Stimulated activated effector memory CD8-positive, alpha-beta T cell treated with anti-CD3 and anti-CD28 coated beads, Interleukin-12 subunit alpha, Interleukin-12 subunit beta, amount 100 ng/mL, for 72 hours (primary cell): ENCODE measurements at regions not wholly inside any gene's neighbourhood (a gene's known extent, or its start where the extent isn't known, plus 50 kb on each side); places are given as distances from the start of the nearest gene placed in this dataset.
"Not testable (repeated sequence)": the region's sequence is repeated elsewhere in the genome, so short reads cannot be mapped to it uniquely, and the experiment has no call there.

ENCODE experiments used
- ATAC-seq: fragments of 150-1000 bp; cut with Tn5 transposase; 2 replicates; pipeline ENCODE4 v1.10.0; 2021
- DNase-seq, 2 donors: peaks; one replicate each; pipeline ENCODE4 v3.0.0; 2021 to 2022; ENCODE audit warnings: low spot score in 2 of 2
- H3K27ac Mint-ChIP-seq: one replicate; pipeline ENCODE4 v1.8.0; 2022; ENCODE audit warnings: mild to moderate bottlenecking, mixed read lengths
- H3K36me3 Mint-ChIP-seq: one replicate; pipeline ENCODE4 v1.8.0; 2022; ENCODE audit warnings: mild to moderate bottlenecking, mixed read lengths
- H3K4me1 Mint-ChIP-seq: one replicate; pipeline ENCODE4 v1.8.0; 2022; ENCODE audit warnings: mixed read lengths
- H3K4me3 Mint-ChIP-seq: one replicate; pipeline ENCODE4 v1.8.0; 2022; ENCODE audit warnings: mild to moderate bottlenecking, mixed read lengths
- H3K9me3 Mint-ChIP-seq: one replicate; pipeline ENCODE4 v1.8.0; 2022; ENCODE audit warnings: mixed read lengths

DNA sequence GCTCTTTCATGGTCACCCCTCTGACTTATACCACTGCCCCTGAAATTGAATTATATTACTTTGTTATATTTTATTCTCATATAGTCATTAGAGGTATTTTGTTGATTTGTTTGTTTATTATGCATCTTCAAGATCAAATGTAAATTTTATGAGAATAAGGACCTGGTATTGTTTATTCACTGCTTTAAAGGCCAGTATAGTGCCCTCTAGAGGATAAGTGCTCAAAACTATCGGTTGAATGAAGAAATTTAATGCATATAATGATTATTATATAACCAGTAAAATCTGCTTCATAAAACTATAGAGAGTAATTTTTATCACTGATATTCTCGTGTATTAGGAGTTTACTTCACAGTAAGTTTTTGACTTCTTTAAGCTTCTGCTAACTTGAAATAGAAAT lies 1401.9 kb downstream of the SLITRK1 start:
- DNase-seq (no peak), ATAC-seq (no peak)
- peaks cover 17% of the 10 kb centered on the region for H3K9me3 Mint-ChIP-seq
- no peak overlapping the region for H3K4me3 Mint-ChIP-seq
- no peaks in the 10 kb centered on the region for H3K4me1 Mint-ChIP-seq
- no peak overlapping the region for H3K27ac Mint-ChIP-seq
- no peaks in the 10 kb centered on the region for H3K36me3 Mint-ChIP-seq

DNA sequence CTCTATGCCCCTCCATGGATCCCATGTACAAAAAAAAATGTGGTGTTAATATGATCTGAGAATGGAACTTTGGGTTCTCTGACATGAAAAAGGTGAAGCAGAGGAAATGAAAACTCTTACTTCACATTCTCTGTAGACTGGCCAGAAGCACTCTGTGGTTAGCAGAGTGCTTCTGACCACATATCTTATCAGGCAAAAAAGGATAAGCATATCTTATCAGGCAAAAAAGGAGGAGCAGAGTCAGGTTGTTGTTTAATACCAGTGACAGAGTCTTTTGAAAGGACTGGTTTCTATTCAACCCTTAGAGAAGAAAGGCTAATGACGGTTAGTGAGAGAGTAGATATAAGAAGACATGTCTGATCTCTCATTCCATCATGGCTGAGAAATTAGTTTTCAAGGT lies 1404.8 kb downstream of the SLITRK1 start:
- Mint-ChIP-seq H3K9me3 (peaks cover 20% of the 10 kb centered on the region), H3K4me1 (no peaks in the 10 kb centered on the region), H3K4me3 (no peak overlapping the region), H3K36me3 (no peaks in the 10 kb centered on the region), H3K27ac (no peak overlapping the region)
- DNase-seq (no peak), ATAC-seq (no peak)

DNA sequence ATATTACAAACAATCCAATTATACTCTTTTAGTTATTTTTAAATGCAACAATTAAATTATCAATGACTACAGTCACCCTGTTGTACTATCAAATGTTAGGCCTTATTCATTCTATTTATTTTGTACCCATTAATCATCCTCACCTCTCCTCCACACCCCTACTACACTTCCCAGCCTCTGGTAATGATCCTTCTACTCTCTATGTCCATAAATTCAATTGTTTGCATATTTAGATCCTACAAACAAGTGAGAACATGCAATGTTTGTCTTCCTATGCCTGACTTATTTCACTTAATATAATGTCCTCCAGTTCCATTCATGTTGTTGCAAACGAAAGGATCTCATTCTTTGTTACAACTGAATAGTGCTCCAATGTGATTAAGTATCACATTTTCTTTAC lies 1414.6 kb downstream of the SLITRK1 start:
- H3K27ac Mint-ChIP-seq, result no peak overlapping the region
- H3K36me3 Mint-ChIP-seq, result no peaks in the 10 kb centered on the region
- no peak overlapping the region for H3K4me3 Mint-ChIP-seq
- ATAC-seq, result no peak
- H3K4me1 Mint-ChIP-seq, result no peaks in the 10 kb centered on the region
- DNase-seq, result no peak
- peaks cover 22% of the 10 kb centered on the region for H3K9me3 Mint-ChIP-seq

DNA sequence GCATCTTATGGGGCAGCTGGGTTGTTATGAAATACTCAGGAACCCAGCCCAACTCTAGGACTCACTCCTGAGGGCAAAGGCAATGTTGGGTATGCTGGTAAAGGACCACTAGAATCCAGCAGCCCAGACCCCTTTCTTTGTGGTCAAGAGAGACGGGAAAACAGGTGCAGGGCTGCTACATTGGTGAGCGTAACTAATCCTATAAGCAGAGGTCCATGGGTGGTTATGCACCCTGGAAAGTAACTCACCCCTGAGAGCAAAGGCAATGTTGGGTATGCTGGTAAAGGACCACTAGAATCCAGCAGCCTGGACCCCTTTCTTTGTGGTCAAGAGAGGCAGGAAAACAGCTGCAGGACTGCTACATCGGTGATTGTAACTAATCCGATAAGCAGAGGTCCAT lies 1422.7 kb downstream of the SLITRK1 start:
- H3K36me3 Mint-ChIP-seq, H3K4me3 Mint-ChIP-seq, ATAC-seq, DNase-seq, H3K27ac Mint-ChIP-seq, H3K4me1 Mint-ChIP-seq: not testable (repeated sequence)
- H3K9me3 Mint-ChIP-seq, result peaks cover 13% of the 10 kb centered on the region

DNA sequence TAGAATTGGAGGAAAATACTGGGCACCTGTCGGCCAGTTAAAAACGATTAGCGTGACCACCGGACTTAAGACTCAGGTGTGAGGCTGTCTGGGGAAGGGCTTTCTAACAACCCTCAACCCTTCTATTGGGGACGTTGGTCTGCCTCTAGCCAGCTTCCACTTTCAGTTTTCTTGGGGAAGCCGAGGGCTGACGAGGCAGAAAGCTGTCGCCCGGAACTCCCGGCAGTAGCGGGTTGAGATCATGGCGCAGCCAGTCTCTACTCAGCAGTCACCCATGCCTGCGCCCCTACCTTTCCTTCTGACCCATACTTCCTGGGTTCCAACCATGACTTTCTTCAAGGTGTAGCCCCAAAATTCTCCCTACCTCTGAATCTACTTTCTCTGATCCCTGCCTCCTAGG lies 1424.1 kb downstream of the SLITRK1 start:
- H3K27ac Mint-ChIP-seq, result no peak overlapping the region
- H3K4me1 Mint-ChIP-seq, result no peaks in the 10 kb centered on the region
- ATAC-seq (no peak), DNase-seq (no peak)
- no peaks in the 10 kb centered on the region for H3K36me3 Mint-ChIP-seq
- no peak overlapping the region for H3K4me3 Mint-ChIP-seq
- peaks cover 13% of the 10 kb centered on the region for H3K9me3 Mint-ChIP-seq

DNA sequence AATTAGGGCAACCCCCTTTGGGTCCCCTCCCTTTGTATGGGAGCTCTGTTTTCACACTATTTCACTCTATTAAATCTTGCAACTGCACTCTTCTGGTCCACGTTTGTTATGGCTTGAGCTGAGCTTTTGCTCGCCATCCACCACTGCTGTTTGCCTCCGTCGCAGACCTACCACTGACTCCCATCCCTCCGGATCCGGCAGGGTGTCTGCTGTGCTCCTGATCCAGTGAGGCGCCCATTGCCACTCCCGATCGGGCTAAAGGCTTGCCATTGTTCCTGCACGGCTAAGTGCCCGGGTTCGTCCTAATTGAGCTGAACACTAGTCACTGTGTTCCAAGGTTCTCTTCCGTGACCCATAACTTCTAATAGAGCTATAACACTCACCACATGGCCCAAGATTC lies 1424.7 kb downstream of the SLITRK1 start:
- not testable (repeated sequence) for H3K4me3 Mint-ChIP-seq, DNase-seq
- peaks cover 12% of the 10 kb centered on the region for H3K9me3 Mint-ChIP-seq

DNA sequence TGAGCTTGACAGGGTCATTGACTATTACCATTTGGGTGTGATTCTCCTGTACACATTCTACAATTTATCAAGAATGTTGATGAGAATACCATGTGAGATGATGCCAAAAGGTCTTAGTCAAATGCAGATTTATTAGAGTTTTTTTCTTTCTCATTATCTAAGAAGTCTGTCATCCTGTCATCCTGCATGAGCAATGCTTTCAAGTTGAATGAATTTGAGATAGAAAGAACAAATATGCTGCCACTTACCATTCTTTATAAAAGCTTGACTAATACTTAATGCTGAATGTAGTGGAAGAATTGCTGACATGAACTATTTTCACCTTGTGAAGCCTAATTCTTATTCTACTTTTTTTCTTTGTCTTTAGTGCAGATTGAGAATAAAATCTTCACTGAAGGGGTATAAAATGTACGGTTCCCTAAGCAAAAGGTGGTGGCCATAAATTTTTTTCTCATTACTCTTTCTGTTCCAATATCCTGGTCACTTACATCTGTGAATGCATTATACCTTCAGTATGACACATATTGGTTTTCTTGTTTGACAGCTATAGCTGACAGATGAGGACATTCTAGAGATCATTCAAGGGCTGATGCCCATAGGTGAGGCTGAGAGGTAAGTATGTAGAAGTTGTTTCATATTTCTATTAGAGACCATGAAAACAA lies 1434.7 kb downstream of the SLITRK1 start:
- DNase-seq (no peak), ATAC-seq (no peak)
- Mint-ChIP-seq H3K4me3 (no peak overlapping the region), H3K4me1 (no peaks in the 10 kb centered on the region), H3K9me3 (peaks cover 8% of the 10 kb centered on the region), H3K36me3 (no peaks in the 10 kb centered on the region), H3K27ac (no peak overlapping the region)

More for the DNA sequence above, 1424.7 kb downstream of the SLITRK1 start:
- not testable (repeated sequence) for ATAC-seq, H3K36me3 Mint-ChIP-seq, H3K4me1 Mint-ChIP-seq, H3K27ac Mint-ChIP-seq

DNA sequence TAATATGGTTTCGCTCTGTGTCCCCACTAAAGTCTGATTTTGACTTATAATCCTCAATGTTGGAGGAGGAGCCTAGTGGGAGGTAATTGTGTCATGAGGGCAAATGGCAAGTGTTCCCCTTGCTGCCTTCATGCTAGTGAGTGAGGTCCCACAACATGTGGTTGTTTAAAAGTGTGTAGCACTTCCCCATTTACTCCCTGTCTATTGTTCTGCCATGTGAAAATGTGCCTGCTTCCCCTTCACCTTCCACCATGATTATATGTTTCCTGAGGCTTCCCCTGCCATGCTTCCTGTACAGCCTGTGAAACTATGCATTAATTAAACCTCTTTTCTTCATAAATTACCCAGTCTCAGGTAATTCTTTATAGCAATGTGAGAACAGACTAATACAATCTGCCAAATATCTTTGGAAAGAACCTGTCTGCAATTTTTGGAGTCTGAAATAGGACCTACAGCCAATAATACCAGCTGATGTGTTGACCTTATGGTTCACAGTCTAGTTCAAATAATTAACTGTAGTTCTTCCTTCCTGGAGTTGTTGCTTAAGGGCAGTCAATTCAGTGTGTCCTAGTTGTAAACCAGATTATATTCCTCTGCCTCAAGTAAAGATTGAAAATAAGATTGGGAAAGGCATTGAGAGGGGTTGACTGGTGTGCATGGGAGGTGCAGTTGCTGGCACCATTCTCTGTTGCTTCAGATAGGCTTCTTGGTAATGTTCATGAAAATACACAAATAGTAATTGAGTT lies 1442.9 kb downstream of the SLITRK1 start:
- H3K36me3 Mint-ChIP-seq, result no peaks in the 10 kb centered on the region
- DNase-seq, result no peak
- no peak overlapping the region for H3K4me3 Mint-ChIP-seq
- peaks cover 10% of the 10 kb centered on the region for H3K9me3 Mint-ChIP-seq
- no peak for ATAC-seq
- no peaks in the 10 kb centered on the region for H3K4me1 Mint-ChIP-seq
- no peak overlapping the region for H3K27ac Mint-ChIP-seq

DNA sequence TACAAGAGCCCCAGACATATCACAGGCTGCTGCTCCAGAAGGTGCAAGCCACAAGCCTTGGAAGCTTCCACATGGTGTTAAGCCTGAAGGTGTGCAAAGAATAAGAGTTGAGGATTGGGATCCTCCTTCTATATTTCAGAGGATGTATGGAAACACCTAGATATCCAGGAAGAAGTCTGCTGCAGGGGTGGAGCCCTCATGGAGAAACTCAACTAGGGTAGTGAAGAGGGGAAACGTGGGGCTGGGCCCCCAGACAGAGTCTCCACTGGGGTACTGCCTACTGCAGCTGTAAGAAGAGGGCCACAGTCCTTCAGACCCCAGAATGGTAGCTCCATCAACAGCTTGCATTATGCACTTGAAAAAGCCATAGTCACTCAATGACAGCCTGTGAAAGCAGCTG lies 1444.0 kb downstream of the SLITRK1 start:
- no peaks in the 10 kb centered on the region for H3K4me1 Mint-ChIP-seq
- no peaks in the 10 kb centered on the region for H3K36me3 Mint-ChIP-seq
- DNase-seq (no peak), ATAC-seq (no peak)
- H3K4me3 Mint-ChIP-seq, result no peak overlapping the region
- H3K27ac Mint-ChIP-seq, result no peak overlapping the region
- H3K9me3 Mint-ChIP-seq, result peaks cover 10% of the 10 kb centered on the region

DNA sequence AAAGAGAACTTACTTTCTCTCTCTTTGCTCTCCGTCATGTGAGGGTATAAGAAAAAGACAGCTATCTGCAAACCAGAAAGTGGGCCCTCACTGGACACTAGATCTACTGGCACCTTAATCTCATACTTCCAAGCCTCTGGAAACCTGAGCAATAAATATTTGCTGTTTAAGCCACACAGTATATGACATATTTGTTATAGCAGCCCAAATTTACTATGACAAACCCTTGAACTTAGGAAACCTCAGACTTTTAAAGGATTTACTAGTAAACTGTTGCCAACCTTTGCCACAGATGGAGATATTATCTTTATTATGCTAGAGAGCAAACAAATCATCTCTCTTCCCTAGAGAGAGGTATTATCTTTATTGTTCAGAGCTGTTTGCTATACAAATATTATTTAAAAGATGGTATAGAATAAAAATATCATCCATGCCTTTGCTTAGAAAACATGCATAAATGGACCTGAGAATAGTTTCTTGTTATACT lies 1446.1 kb downstream of the SLITRK1 start:
- no peak for ATAC-seq
- DNase-seq, result no peak
- H3K9me3 Mint-ChIP-seq, result peaks cover 11% of the 10 kb centered on the region
- H3K27ac Mint-ChIP-seq, result no peak overlapping the region
- H3K36me3 Mint-ChIP-seq, result no peaks in the 10 kb centered on the region
- no peaks in the 10 kb centered on the region for H3K4me1 Mint-ChIP-seq
- no peak overlapping the region for H3K4me3 Mint-ChIP-seq

DNA sequence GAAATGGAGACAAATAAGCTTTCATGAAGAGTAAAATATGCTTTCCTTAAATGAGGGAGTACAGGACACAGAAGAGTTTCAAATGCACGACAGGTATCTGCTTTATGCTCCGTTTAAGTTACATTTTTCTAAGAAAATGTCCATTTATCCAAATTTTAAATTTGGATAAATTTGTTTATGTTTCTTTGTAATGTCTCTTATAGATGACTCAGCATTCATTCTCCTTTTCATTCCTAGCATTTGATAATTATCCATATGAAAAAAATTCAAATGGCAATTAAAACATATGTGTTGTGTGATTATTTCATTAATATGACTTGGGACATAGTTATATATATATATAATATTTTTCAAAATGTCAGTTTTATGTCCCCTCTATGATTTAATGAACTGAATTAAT lies 1449.3 kb downstream of the SLITRK1 start:
- Mint-ChIP-seq H3K27ac (no peak overlapping the region), H3K36me3 (no peaks in the 10 kb centered on the region), H3K4me3 (no peak overlapping the region), H3K4me1 (no peaks in the 10 kb centered on the region), H3K9me3 (peaks cover 13% of the 10 kb centered on the region)
- DNase-seq (no peak), ATAC-seq (no peak)

DNA sequence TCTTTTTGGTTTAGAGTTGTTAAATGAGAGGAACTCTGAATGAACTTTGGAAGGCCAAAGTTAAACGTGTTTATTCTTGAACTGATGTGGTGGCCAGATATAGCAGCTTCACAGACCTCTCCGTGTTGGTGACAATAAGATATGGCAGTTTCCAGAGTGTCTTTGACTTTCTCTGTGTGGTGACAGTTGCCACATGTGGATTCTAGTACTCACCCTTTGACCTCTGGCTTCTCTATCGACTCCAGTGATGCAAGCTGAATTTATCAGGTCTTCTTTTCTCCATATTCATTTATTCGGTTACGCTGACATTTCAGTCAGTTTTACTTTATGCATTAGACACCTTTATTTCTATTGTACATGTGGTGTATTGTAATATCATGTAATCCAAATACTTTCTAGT lies 1469.5 kb downstream of the SLITRK1 start:
- no peak for DNase-seq
- Mint-ChIP-seq H3K4me3 (no peak overlapping the region), H3K36me3 (no peaks in the 10 kb centered on the region), H3K9me3 (peaks cover 3% of the 10 kb centered on the region), H3K27ac (no peak overlapping the region), H3K4me1 (no peaks in the 10 kb centered on the region)
- no peak for ATAC-seq

DNA sequence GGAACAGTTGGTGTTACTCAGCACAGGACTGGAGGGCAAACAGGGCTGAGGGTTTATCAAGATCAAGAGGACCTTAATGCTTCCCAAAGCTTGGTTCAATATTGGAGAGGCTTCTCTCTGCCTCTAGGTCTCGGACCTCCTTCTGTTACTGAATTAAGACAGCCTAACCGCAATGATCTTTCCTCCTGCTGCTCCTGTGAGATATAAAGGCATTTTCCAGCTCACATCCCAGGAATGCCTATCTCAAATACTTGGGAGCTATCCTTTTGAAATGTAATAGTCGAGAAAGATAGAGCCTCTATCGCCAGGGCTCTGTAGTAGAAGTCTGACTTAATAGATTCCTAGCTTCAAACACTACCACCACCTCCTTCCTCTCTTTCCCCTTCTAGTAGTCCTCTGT lies 1475.0 kb downstream of the SLITRK1 start:
- ATAC-seq (no peak), DNase-seq (no peak)
- Mint-ChIP-seq H3K4me3 (no peak overlapping the region), H3K4me1 (no peaks in the 10 kb centered on the region), H3K27ac (no peak overlapping the region), H3K9me3 (peaks cover 8% of the 10 kb centered on the region), H3K36me3 (no peaks in the 10 kb centered on the region)

DNA sequence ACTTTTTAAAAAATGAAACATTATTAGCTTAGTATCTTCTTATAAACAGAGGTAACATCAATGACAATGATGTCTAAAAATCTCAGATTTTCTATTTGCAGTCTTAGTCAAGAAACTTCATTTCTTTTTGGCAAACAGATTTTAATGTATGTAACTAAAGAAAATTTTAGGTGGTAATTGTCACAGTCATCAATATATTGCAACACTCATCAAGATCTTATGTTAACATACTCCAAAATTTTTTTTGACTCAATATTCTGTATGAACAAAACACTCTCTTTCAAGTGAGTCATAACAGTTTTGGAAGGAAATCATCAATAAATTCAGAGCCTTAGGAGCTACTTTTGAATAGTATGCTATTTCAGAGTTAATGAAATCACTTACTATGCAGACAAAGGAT lies 1507.6 kb downstream of the SLITRK1 start:
- Mint-ChIP-seq H3K4me3 (no peak overlapping the region), H3K36me3 (no peaks in the 10 kb centered on the region), H3K27ac (no peak overlapping the region), H3K4me1 (no peaks in the 10 kb centered on the region), H3K9me3 (peaks cover 5% of the 10 kb centered on the region)
- DNase-seq (no peak), ATAC-seq (no peak)

DNA sequence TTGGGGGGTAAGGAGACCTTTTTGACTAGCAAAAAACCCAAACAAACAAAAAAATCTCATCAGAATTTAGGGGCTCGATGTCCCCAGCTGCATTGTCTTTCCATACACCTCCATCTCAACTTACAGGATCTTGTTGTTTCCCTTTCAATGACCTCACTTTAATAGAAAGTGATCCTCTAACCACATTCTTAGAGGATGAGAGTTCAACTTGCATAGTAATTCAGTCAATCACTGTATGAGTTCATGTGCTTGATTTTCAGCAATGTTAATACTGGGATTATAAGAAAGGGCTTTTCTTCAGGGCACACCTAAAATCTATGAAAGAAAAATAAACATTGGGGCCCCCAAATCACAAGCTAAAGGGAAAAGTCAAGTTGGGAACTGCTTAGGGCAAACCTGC lies 1512.0 kb downstream of the SLITRK1 start:
- Mint-ChIP-seq H3K9me3 (peaks cover 5% of the 10 kb centered on the region), H3K27ac (no peak overlapping the region), H3K4me1 (no peaks in the 10 kb centered on the region), H3K36me3 (no peaks in the 10 kb centered on the region), H3K4me3 (no peak overlapping the region)
- ATAC-seq (no peak), DNase-seq (no peak)

DNA sequence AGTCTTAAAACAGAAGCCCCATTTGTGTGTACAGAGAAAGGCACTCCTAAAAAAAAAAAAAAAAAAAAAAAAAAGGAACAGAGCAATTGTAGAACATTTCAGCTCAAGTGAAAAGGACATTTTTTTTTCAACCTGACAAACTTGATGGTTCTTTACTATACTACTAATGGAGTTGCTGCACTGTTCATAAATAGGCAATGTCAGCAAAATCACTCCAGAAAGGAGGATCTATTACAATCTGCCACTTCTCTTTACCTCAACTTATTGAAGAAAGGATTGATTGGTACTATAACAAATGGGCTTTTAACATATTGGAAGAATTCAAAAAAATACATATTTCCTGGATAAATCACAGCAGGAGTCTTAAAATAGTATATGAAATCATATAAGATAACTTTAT lies 1517.7 kb downstream of the SLITRK1 start:
- no peak overlapping the region for H3K4me3 Mint-ChIP-seq
- H3K9me3 Mint-ChIP-seq, result peaks cover 2% of the 10 kb centered on the region
- H3K4me1 Mint-ChIP-seq, result no peaks in the 10 kb centered on the region
- no peak overlapping the region for H3K27ac Mint-ChIP-seq
- no peaks in the 10 kb centered on the region for H3K36me3 Mint-ChIP-seq
- DNase-seq, result no peak
- no peak for ATAC-seq
